ENCODE measurements at regions not wholly inside any gene's neighbourhood (a gene's known extent, or its start where the extent isn't known, plus 50 kb on each side); places are given as distances from the start of the nearest gene placed in this dataset.

GRCh38 chr6:168216117-168216516 lies 103.5 kb downstream of the DACT2 start:
- H3K27me3 ChIP-seq = peaks cover 0 to 4% (median 0%) of the 10 kb centered on the region in 3 donors
- H3K4me3 ChIP-seq = no peak overlapping the region
- intact Hi-C loops (cut with DNase I; ENCODE audit: low total_unique reads) = no loop called here
- no peaks in the 10 kb centered on the region for H3K4me1 ChIP-seq
- H3K36me3 ChIP-seq = no peaks in the 10 kb centered on the region
- 64 to 76% (median 66%) methylated on average over 6 of the region's 6 CpGs for WGBS, 5 donors
- no peak for TF ChIP-seq CTCF (IDR thresholded peaks at IDR 0.05)
- no peak for TF ChIP-seq EP300 (IDR thresholded peaks at IDR 0.05)
- no peak for TF ChIP-seq POLR2AphosphoS5 (IDR thresholded peaks at IDR 0.05)
- TF ChIP-seq POLR2A (IDR thresholded peaks at IDR 0.05) = no peak
- H3K9me3 ChIP-seq = no peaks in the 10 kb centered on the region
- H3K27ac ChIP-seq = no peak overlapping the region
- DNase-seq = no peak

- Histone ChIP-seq H3K9me3 (no peaks in the 10 kb centered on the region), H3K27ac (no peak overlapping the region), H3K4me1 (no peaks in the 10 kb centered on the region), H3K27me3 (peaks cover 0 to 4% (median 0%) of the 10 kb centered on the region in 3 donors), H3K36me3 (no peaks in the 10 kb centered on the region), H3K4me3 (no peak overlapping the region)
- TF ChIP-seq EP300 (IDR thresholded peaks at IDR 0.05) (no peak), POLR2AphosphoS5 (IDR thresholded peaks at IDR 0.05) (no peak), POLR2A (IDR thresholded peaks at IDR 0.05) (no peak), CTCF (IDR thresholded peaks at IDR 0.05) (no peak)
- peak in 1 of 2 donors; percentile 15 for DNase-seq
- WGBS, 5 donors = 69 to 85% (median 74%) methylated on average over 23 of the region's 23 CpGs
- intact Hi-C loops (cut with DNase I; ENCODE audit: low total_unique reads) = no loop called here
These were observed 104.3 kb downstream of the DACT2 start for GRCh38 chr6:168215121-168215808.

- 87 to 90% (median 89%) methylated on average over 17 of the region's 17 CpGs for WGBS, 5 donors
- no peaks in the 10 kb centered on the region for H3K4me1 ChIP-seq
- H3K9me3 ChIP-seq = no peaks in the 10 kb centered on the region
- no peaks in the 10 kb centered on the region for H3K36me3 ChIP-seq
- DNase-seq = no peak
- TF ChIP-seq EP300 (IDR thresholded peaks at IDR 0.05) (no peak), POLR2AphosphoS5 (IDR thresholded peaks at IDR 0.05) (no peak), CTCF (IDR thresholded peaks at IDR 0.05) (no peak), POLR2A (IDR thresholded peaks at IDR 0.05) (no peak)
- intact Hi-C loops (cut with DNase I; ENCODE audit: low total_unique reads) = no loop called here
- H3K27me3 ChIP-seq = peaks cover 0 to 1% (median 0%) of the 10 kb centered on the region in 3 donors
- no peak overlapping the region for H3K27ac ChIP-seq
- H3K4me3 ChIP-seq = no peak overlapping the region
These were observed 104.9 kb downstream of the DACT2 start for GRCh38 chr6:168214586-168215104.

- WGBS, 5 donors = 86 to 96% (median 93%) methylated on average over 16 of the region's 16 CpGs
- TF ChIP-seq POLR2AphosphoS5 (IDR thresholded peaks at IDR 0.05) = no peak
- TF ChIP-seq POLR2A (IDR thresholded peaks at IDR 0.05) = no peak
- TF ChIP-seq EP300 (IDR thresholded peaks at IDR 0.05) = no peak
- no peak for TF ChIP-seq CTCF (IDR thresholded peaks at IDR 0.05)
These were observed 106.5 kb downstream of the DACT2 start for GRCh38 chr6:168213121-168213524.

More at GRCh38 chr6:168213121-168213524, 106.5 kb downstream of the DACT2 start:
- Histone ChIP-seq H3K9me3 (no peaks in the 10 kb centered on the region), H3K4me3 (no peak overlapping the region), H3K27me3 (no peaks in the 10 kb centered on the region), H3K36me3 (no peaks in the 10 kb centered on the region), H3K27ac (no peak overlapping the region), H3K4me1 (no peaks in the 10 kb centered on the region)
- intact Hi-C loops (cut with DNase I; ENCODE audit: low total_unique reads) = no loop called here
- no peak for DNase-seq

Data from stomach (tissue), 8 donors.